ENCODE measurements at regions not wholly inside any gene's neighbourhood (a gene's known extent, or its start where the extent isn't known, plus 50 kb on each side); places are given as distances from the start of the nearest gene placed in this dataset.

DNA sequence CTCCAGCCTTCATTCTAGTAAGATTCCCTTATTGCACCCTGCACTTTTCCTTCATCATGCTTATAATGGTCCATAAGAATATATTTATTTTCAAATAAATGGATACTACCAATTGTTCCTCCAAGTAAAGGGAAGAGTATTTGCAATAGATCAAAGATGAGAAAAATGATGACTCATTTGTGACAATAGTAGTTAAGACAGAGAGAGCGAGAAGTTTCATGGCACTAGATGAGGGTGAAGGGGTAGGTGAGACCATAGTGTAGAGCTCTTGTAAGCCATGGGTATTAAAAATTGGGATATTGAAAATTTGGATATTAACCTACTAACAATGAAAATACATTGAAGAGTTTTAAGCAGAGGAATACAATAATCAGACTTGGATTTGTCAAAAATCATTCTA lies 404.6 kb downstream of the EFNA5 start:
- H3K4ac ChIP-seq (ENCODE audit: low read depth, low read length): no peak overlapping the region
- no peak overlapping the region for H2BK15ac ChIP-seq (ENCODE audit: low read depth, low read length)
- H3K27ac Mint-ChIP-seq: no peak overlapping the region
- H3K79me2 ChIP-seq (ENCODE audit: insufficient read depth, low read length): no peaks in the 10 kb centered on the region
- no peak overlapping the region for H2BK5ac ChIP-seq (ENCODE audit: insufficient read length, low read length)
- H3K4me1 Mint-ChIP-seq: peaks cover 7 to 9% of the 10 kb centered on the region in 2 experiments
- no peaks in the 10 kb centered on the region for H3K79me1 ChIP-seq (ENCODE audit: insufficient read depth, low read depth, low read length, poor library complexity, severe bottlenecking)
- peaks cover 0 to 3% of the 10 kb centered on the region in 2 experiments; a peak in 2 of 5 replicates for H3K9me3 Mint-ChIP-seq
- H4K91ac ChIP-seq (ENCODE audit: insufficient read length, low read depth, low read length): no peak overlapping the region
- no peak overlapping the region for H3T11ph ChIP-seq (ENCODE audit: low read length)
- H3K18ac ChIP-seq (ENCODE audit: insufficient read length, low read depth, low read length): no peak overlapping the region
- no peak overlapping the region for H3K4me3 Mint-ChIP-seq
- no peak overlapping the region for H2AFZ ChIP-seq (ENCODE audit: low read length)
- H3K9ac ChIP-seq (ENCODE audit: extremely low read depth, insufficient read length, low read length): no peak overlapping the region
- no peak overlapping the region for H2BK20ac ChIP-seq (ENCODE audit: low read depth, low read length, poor library complexity, severe bottlenecking)
- H3K56ac ChIP-seq (ENCODE audit: insufficient read length, low read depth, low read length): no peak overlapping the region
- H3K4me2 ChIP-seq (ENCODE audit: insufficient read depth, insufficient read length, low read length): no peak overlapping the region
- H3K23me2 ChIP-seq (ENCODE audit: insufficient read length, low read depth, low read length, poor library complexity, severe bottlenecking): no peaks in the 10 kb centered on the region
- no peaks in the 10 kb centered on the region for H3K9me3 ChIP-seq (ENCODE audit: control insufficient read depth, low read depth, low read length)
- H4K20me1 ChIP-seq (ENCODE audit: control insufficient read depth, insufficient read depth, insufficient read length): no peaks in the 10 kb centered on the region
- no peak overlapping the region for H3K27ac ChIP-seq (ENCODE audit: insufficient read length, low read depth, low read length)
- TF ChIP-seq, protein P1, sequence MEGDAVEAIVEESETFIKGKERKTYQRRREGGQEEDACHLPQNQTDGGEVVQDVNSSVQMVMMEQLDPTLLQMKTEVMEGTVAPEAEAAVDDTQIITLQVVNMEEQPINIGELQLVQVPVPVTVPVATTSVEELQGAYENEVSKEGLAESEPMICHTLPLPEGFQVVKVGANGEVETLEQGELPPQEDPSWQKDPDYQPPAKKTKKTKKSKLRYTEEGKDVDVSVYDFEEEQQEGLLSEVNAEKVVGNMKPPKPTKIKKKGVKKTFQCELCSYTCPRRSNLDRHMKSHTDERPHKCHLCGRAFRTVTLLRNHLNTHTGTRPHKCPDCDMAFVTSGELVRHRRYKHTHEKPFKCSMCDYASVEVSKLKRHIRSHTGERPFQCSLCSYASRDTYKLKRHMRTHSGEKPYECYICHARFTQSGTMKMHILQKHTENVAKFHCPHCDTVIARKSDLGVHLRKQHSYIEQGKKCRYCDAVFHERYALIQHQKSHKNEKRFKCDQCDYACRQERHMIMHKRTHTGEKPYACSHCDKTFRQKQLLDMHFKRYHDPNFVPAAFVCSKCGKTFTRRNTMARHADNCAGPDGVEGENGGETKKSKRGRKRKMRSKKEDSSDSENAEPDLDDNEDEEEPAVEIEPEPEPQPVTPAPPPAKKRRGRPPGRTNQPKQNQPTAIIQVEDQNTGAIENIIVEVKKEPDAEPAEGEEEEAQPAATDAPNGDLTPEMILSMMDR (conservative IDR thresholded peaks at IDR 0.05): no peak
- H3K27me3 ChIP-seq (ENCODE audit: insufficient read depth, low read length): no peaks in the 10 kb centered on the region
- no peak overlapping the region for H4K8ac ChIP-seq (replicated peaks; ENCODE audit: insufficient read length, low read depth, low read length)
- no peak overlapping the region for H2AK5ac ChIP-seq (ENCODE audit: insufficient read length, low read length)
- H3K4me1 ChIP-seq (ENCODE audit: insufficient read depth, low read length): no peaks in the 10 kb centered on the region
- no peak for DNase-seq
- peaks cover 0 to 7% (median 0%) of the 10 kb centered on the region in 3 experiments; a peak in 2 of 7 replicates for H3K36me3 Mint-ChIP-seq (ENCODE audit: insufficient read depth in 1 of 3, low read depth in 3 of 3)
- H4K5ac ChIP-seq (ENCODE audit: insufficient read length, low read depth, low read length): no peak overlapping the region
- no peak overlapping the region for H2BK12ac ChIP-seq (ENCODE audit: insufficient read length, low read depth, low read length)
- WGBS (ENCODE audit: extremely low coverage, insufficient read length, low lambda C conversion rate): no CpG with 5 or more reads among the region's 1 CpG
- H2BK120ac ChIP-seq (ENCODE audit: low read depth, low read length, poor library complexity, severe bottlenecking): no peak overlapping the region
- H3K27me3 Mint-ChIP-seq (ENCODE audit: low read depth): no peaks in the 10 kb centered on the region
- H3K14ac ChIP-seq (ENCODE audit: insufficient read depth, low read length): no peak overlapping the region
- no peak overlapping the region for H3K23ac ChIP-seq (ENCODE audit: insufficient read length, low read depth, low read length)
